ENCODE measurements at regions not wholly inside any gene's neighbourhood (a gene's known extent, or its start where the extent isn't known, plus 50 kb on each side); places are given as distances from the start of the nearest gene placed in this dataset.

GRCh38 chr4:10273030-10273429, 156.4 kb upstream of the WDR1 start:
- TF ChIP-seq CTCF (IDR thresholded peaks at IDR 0.05) = no peak
- WGBS, 2 donors = 62 to 73% methylated on average over 4 of the region's 4 CpGs
- no peaks in the 10 kb centered on the region for H3K4me1 ChIP-seq
- H3K9me3 ChIP-seq = no peaks in the 10 kb centered on the region
- H3K27me3 ChIP-seq = no peaks in the 10 kb centered on the region
- H3K27ac ChIP-seq = no peak overlapping the region
- ATAC-seq (peak in 1 of 8 donors; percentile 9), DNase-seq (no peak)
- no peak overlapping the region for H3K4me3 ChIP-seq
- intact Hi-C loops (cut with DNase I) = no loop called here
- H3K36me3 ChIP-seq = no peaks in the 10 kb centered on the region

GRCh38 chr4:10272511-10272910, 155.9 kb upstream of the WDR1 start:
- no peak overlapping the region for H3K27ac ChIP-seq
- H3K36me3 ChIP-seq = no peaks in the 10 kb centered on the region
- no peak overlapping the region for H3K4me3 ChIP-seq
- intact Hi-C loops (cut with DNase I) = no loop called here
- DNase-seq (no peak), ATAC-seq (no peak)
- no peaks in the 10 kb centered on the region for H3K9me3 ChIP-seq
- no peaks in the 10 kb centered on the region for H3K27me3 ChIP-seq
- H3K4me1 ChIP-seq = no peaks in the 10 kb centered on the region
- TF ChIP-seq CTCF (IDR thresholded peaks at IDR 0.05) = no peak
- WGBS, 2 donors = 70 to 86% methylated on average over 5 of the region's 5 CpGs

- WGBS, 2 donors = 84 to 90% methylated on average over 4 of the region's 4 CpGs
- Histone ChIP-seq H3K9me3 (no peaks in the 10 kb centered on the region), H3K27me3 (no peaks in the 10 kb centered on the region), H3K27ac (no peak overlapping the region), H3K4me3 (no peak overlapping the region), H3K36me3 (no peaks in the 10 kb centered on the region), H3K4me1 (no peaks in the 10 kb centered on the region)
- DNase-seq (no peak), ATAC-seq (no peak)
- intact Hi-C loops (cut with DNase I) = loop anchor here in 1 of 10 donors (5.0 kb wide), 1 partner anchor 50 kb away; no protein-coding TSS in a partner anchor
- no peak for TF ChIP-seq CTCF (IDR thresholded peaks at IDR 0.05)
Measured at GRCh38 chr4:10267066-10267465, 150.5 kb upstream of the WDR1 start.

GRCh38 chr4:10260777-10261176, 144.2 kb upstream of the WDR1 start:
- no peaks in the 10 kb centered on the region for H3K4me1 ChIP-seq
- intact Hi-C loops (cut with DNase I) = no loop called here
- ATAC-seq = no peak
- no peaks in the 10 kb centered on the region for H3K9me3 ChIP-seq
- H3K27ac ChIP-seq = no peak overlapping the region
- no peaks in the 10 kb centered on the region for H3K36me3 ChIP-seq
- DNase-seq = no peak
- peaks cover 0 to 9% (median 0%) of the 10 kb centered on the region in 7 donors for H3K27me3 ChIP-seq
- no peak overlapping the region for H3K4me3 ChIP-seq
- WGBS, 2 donors = 60 to 63% methylated on average over 2 of the region's 2 CpGs
- TF ChIP-seq CTCF (IDR thresholded peaks at IDR 0.05) = no peak
